ENCODE measurements at regions not wholly inside any gene's neighbourhood (a gene's known extent, or its start where the extent isn't known, plus 50 kb on each side); places are given as distances from the start of the nearest gene placed in this dataset.

DNA sequence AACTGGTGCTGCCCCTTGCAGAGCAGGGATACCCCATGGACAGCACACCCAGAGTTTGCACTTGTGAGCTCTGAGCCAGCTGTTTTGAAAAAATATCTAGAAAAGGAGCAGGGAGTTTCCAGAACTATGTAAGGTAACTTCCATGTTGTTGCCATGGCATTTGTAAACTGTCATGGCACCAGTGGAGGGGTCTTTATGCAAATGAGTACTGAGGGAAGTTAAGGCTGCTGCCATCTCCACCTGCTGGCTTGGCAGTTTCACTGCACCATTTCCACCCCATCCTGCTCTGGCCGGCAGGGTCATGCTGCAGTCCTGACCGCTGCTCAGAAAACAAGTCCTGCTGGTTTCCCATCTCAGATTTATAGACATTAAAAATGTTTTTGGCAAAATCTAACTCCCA, 52.3 kb upstream of the SNTG2 start:
- DNase-seq = no peak

DNA sequence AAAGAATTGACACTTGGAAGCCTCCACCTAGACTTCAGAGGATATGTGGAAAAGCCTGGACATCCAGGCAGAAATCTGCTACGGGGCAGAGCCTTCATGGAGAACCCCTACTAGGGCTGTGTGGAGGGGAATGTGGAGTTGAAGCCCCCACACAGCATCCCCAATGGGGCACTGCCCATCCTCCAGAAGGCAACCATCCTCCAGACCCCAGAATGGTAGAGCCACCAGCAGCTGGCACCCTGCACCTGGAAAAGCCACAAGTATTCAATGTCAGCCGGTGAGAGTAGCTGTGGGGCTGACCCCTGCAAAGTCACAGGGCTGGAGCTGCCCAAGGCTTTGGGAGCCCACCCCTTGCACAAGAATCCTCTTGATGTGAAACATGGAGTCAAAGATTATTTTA, 53.6 kb upstream of the SNTG2 start:
- no peak for DNase-seq

DNA sequence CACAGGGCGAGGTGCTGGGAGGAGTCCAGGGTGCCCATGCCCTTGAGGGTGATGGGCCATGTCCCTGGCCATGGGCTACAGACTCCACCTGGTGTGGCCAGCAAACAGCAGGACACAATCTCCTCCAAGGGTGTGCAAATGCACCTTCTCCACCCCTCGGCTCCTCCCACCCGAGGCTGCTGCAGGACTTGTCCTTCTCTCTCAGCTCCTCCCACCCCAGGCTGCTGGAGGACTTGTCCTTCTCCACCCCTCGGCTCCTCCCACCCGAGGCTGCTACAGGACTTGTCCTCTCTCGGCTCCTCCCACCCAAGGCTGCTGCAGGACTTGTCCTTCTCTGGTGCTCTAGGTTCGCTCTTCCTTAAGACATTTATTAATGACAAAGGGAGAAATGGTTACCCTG, 57.3 kb upstream of the SNTG2 start:
- no peak for DNase-seq

DNA sequence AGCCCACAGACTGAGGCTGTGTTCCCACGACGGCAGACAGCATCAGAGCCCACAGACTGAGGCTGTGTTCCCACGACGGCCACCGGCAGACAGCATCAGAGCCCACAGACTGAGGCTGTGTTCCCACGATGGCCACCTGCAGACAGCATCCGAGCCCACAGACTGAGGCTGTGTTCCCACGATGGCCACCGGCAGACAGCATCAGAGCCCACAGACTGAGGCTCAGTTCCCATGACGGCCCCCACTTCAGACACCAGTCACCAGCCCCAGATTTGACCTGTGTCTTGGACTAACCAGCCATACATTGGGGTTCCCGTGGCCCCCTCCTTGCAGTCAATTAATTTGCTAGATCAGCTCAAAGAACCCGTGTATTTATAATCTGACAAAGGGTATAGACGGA, 57.8 kb upstream of the SNTG2 start:
- DNase-seq = no peak

DNA sequence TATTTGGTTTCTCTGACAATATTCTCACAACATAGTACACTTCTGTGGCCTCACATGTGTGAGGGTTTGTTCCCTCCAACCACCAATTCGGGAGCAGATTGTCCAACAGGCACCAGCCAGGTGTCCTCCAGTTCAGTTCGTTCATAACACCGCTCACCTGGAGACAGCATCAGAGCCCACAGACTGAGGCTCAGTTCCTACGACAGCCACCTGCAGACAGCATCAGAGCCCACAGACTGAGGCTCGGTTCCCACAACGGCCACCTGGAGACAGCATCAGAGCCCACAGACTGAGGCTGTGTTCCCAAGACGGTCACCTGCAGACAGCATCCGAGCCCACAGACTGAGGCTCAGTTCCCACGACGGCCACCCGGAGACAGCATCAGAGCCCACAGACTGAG, 58.2 kb upstream of the SNTG2 start:
- no peak for DNase-seq

DNA sequence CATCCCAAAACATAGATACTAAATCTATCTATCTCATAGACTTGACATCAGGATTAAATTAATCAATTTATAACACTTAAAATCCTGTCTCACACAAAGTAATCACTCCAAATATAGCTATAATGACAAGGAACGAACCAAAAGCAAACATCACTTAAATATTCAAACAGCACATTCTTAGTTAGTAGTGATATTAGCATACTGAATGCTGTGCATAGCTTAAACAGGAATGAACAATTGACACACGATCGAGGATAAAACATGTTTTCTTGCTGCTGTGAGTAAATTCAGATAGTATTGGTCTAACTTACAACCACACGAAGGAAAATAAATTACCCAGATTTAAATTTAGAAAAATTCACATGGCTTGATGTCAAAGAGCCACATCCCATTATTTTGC, 58.9 kb upstream of the SNTG2 start:
- no peak for DNase-seq

DNA sequence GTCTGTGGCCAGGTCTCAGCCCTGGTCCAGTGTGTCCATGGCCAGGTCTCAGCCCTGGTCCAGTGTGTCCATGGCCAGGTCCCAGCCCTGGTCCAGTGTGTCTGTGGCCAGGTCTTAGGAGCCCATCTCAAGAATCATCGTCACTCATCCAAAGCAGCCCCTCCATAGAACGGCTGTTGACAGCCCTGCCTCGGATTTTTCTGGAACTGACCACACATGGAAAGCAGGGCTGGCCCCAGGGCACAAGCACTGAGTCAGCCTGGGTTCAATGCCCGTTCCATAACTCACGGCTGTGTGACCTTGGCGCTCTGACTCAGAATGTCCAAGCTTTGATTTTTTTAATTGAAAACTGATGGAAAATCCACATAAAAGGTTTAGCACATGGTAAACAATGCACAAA, 59.9 kb upstream of the SNTG2 start:
- no peak for DNase-seq

DNA sequence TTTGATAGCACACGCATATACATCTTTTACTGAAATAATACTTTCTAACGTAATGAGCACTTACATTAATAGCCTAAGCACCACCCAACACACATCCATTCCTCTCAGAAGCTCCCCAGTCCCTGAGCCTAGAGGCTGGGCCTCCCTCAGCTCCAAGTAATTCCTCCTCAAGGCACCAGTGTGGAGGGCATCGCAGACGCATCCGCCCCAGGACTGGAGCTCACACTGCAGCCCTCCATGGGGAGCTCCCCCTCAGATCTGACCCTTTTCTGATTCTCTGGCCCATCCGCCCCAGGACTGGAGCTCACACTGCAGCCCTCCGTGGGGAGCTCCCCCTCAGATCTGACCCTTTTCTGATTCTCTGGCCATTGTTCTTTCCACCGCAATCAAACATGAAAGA, 60.4 kb upstream of the SNTG2 start:
- DNase-seq = no peak

DNA sequence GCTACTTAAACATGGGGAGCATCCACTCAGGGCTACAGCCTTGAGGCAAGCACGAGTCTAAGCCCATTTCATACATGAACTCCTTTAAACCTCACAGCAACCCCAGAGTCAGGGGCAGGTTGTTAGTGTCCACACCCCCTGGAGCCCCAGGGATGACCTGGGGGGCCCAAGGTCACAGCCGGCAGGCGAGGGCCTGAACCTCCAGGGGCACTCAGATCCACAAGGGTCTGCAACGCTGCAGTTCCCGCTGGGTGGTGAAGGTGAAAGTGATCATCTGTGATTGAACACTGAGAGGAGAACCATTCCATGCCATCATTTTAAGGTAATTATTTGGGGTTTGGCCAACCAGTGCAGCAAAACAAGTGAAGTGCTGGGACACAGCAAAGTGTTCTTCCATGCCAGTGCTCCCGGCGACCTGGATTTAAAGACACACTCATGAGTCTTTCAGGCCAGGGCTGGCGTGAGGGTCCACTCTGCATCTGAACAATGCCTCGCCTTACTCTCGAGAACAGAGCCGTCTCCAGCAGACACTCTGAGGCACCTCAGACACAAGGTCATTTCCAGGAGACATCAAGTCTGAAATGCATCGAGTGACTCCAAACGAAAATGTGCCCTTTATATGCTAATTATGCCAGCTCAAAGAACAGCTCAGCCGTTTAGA, 61.6 kb upstream of the SNTG2 start:
- no peak for DNase-seq

DNA sequence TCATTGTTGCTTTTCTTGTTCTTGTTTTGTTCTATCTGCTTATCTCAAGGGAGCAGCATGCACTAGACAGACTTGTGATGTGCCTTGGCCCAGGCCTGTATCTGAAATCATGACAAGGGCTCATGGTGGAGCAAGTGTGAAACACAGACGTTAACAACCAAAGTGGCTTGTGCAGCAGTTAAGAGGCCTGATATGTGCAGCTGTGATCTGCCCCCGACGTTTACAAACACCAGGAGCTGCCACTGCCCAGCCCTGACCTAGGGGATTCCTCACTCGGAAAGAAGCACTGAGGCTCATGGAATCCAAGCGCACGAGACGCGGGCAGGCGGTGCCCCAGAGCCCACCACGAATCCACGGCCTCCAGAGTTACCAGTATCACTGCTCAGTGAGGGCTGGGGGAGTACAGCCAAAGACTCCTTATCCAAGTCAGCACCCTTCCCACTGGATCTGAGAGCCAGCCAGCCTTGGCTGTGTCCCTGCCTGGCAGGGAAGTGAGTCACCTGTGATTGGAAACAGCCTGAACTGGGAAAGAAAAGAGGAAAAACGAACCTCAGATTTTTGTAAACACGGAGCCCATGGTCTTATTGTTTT, 62.3 kb upstream of the SNTG2 start:
- DNase-seq = no peak

DNA sequence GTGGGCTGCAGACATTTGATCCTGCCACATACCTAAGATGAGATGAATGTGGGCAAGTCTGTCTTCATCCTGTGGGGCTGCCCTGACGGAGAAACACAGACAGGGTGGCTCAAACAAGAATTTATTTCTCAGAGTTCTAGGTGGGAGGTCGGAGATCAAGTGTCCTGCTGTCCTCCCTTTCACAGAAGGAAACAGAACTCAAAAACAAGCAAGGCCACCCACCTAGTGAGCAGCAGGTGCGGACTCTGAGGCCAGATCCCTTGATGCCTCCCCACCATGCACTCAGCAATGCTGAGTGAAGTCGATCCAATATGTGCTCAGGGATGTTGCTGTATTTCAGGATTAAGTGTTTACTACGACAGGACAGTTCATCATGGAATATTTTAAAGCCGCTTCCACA, 63.0 kb upstream of the SNTG2 start:
- DNase-seq = no peak

DNA sequence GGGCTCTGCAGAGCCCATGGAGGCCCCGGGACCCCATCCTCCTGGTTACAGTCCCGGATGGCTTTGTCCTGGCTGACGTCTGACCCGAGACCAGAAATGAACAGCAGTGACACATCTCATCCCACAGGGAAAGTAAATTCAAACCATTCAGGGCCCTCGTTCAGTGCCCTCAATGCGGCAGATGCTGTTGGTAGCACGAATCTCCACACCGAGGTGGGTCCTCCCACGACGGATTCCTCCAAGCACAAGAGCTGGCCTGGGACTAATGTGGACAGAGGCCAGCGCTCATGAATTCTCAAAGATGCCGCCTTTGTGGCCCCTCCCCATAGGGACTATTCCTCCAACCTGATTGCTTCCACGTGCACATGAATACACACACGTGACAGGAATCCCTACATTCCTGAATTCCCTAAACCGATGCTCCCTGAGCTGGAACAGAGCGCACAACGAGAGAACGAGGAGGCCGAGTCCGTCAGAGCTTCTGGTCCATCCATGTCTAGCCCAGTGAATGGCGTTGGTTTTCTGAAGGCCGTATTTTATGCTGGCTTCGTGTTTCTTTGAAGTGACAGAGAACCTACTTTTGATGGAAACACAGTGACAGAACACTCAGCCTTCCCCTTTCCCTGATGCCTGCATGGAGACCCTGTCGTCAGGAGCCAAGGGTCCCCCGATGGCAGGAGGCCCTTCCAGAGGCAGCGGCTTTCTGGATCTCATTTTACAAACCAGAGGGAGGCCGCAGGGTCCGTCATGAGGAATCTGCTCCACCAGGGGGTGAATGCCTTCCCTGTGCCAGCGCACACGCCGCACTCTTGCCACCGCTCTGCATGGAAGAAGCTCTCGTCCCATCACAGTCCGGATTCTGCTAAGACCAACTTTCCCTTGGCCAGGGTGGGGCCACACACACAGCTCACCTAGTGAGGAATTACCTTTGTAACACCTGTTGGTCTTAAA, 64.3 kb upstream of the SNTG2 start:
- DNase-seq = no peak

DNA sequence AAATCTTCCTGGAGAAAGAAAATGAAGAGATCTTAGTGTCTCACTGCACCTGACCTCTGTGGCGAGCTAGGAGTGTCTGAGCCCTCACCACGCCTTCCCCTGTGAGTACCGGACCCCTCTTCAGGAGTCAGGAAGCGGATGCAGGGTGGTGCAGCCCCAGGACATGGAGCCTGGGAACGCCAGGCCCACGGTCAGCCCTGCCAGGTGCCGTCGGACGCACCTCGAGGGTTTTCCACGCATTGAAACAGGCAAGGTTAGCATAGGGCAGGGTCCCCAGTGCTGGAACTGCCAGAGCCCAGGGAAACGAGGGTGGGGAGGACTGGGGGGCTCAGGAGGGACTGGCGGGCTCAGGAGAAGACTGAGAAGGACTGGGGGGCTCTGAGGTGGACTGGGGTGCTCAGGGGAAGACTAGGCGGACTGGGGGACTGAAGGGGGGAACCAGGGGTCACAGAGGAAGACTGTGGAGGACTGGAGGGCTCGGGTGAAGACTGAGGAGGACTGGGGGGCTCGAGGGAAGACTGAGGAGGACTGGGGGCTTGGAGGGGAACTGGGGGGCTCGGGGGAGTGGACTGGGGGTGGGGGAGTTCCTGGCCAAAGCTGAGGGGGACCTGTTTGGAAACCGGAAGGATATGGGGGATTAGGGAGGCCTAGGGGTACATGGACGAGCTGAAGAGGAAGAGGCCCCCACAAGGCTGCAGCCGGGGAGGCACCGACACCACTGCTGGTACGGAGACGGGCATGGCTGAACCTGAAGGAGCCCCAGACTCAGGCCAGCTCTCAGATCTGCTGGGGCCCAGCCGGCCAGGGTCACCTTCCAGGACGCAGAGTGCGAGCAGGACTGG, 65.2 kb upstream of the SNTG2 start:
- DNase-seq = no peak

DNA sequence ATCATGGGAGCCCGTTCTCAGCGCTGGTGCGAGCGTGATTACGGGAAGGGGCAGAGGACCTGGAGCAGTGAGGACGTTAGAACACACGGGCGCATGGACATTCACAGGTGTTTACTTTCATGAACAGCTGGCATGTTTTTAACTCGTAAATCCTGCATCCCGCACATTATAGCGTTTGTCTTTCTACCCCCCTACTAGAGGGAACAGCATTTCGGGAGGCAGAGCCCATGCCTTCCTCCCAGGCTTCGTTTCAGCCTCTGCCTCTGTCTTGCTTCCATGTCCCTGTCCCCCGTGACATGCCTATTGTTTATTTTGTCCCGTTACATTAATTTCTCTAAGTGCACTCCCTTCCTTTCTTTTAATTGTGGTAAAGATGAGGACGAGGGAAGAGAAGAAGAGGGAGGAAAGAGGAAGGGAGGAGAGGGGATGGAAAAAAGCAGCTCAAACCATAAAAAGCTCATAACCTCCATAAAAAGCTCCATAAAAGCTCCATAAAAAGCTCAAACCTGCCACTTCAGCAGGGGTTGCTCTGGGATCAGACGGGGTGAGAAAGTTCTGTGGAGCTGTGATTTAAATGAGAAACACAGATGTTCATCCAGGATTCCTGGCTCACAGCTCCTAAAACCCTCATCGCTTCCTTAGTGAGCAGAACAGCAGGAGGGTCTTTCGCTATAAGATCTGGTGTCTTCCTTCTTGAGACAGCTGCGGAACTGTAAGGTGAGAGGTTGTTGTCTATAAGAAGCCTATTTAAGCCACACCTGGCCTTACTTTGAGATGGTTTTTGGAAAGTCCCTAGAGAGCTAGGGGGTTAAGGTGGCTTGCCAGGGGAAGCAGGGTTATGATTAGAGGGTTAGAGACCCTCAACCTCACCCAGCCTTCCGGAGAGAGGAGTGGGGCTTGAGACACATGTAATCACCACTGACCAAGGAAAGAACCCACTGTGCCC, 66.6 kb upstream of the SNTG2 start:
- DNase-seq = no peak

DNA sequence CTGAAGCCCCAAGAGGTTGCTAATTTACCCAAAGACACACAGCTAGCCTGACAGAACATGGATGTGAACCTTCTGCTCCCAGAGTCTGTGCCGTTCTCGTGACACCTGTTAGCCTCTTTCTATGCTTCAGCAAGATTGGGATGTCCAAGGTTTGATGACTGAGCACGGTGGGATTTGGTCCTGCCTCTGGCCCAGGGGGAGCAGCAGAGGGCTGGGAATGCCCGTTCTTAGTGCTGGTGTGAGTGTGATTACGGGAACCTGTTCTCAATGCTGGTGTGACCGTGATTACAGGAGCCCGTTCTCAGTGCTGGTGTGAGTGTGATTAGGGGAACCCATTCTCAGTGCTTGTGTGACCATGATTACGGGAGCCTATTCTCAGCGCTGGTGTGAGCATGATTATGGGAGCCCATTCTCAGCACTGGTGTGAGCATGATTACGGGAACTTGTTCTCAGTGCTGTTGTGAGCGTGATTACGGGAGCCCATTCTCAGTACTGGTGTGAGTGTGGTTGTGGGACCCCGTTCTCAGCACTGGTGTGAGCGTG, 67.3 kb upstream of the SNTG2 start:
- DNase-seq = no peak

DNA sequence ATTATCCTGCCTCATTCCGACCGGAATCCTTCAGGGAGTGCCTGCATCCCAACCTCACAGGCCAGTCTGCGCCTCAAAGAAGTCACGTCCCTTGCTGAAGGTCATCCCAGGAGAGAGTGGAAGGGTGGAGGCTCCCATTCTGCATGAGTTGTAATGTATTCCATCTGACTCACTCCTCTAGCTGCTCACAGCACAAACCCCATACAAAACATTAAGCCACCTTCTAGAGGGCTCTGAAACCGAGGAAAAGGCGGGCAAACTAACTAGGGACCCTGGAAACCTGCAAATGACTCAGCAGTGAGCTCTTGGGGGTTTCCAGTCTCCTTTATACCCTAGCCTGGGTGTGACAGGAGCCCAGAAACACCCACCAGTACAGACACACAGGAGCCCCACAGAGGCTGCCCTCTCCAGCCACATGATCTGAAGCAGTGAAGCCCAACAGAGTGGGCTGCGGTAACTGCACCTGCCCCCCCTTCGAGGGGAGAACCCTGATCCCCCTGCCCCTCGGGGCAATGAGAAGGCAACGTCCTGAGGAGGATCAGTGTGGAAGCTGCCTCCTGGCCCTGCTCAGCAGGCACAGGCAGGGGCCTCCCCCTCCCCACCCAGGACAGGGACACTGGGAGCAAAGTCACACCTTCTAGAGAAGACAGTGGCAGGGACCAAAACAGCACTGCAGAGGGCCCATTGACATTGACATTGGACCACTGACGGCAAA, 69.3 kb upstream of the SNTG2 start:
- no peak for DNase-seq

DNA sequence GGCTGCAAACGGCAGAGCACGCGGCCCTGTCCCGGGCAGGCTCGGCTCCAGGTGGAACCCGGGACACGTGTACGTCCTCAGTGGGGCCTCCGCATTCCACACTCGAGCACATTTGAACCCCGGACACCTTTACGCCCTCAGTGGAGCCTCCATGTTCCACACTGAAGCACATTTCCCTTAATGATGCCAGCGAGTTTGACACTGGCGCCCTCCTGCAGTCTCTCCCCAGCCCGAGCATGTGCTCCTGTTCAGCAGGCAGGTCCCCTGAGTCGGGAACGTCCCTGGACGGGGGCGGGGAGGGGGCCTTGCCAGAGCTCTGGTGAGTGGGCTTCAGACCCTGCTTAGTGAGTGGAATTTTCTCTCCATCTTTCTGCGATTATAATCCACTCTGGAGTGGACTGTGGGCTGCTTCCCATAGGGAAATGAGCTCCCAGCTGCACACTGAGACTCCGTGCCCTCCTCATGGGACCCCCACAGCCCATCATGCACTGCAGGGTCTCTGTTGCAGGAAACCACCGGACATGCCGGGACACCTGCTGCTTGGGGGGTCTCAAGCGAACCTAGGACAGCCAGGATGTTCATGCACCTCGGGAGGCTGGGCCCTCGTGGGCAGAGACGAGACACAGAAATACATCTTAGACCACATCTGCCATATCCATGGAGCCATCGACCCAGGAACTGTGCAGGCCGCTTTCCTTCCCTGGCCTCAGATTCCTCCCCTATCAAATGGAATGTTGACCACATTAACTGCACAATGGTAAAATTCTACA, 70.3 kb upstream of the SNTG2 start:
- DNase-seq = no peak

DNA sequence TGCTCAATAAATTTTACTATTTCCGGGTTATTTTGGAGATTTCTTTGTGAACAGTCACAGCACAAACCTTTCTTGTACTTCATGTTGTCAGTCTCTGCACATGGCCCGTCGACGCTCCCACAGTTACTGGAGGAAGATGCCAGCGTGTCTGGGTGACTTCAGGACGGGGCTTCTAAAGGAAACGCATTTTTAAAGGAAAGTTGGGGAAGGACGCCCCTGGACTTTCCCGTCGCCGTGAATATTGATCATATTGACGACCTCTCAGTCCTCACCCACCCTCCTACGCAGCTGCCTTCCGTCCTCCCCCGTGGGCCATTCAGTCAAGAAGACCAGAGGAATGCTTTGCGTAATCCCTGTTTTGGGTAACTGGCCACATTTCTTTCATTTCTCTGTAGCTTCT, 71.1 kb upstream of the SNTG2 start:
- no peak for DNase-seq

DNA sequence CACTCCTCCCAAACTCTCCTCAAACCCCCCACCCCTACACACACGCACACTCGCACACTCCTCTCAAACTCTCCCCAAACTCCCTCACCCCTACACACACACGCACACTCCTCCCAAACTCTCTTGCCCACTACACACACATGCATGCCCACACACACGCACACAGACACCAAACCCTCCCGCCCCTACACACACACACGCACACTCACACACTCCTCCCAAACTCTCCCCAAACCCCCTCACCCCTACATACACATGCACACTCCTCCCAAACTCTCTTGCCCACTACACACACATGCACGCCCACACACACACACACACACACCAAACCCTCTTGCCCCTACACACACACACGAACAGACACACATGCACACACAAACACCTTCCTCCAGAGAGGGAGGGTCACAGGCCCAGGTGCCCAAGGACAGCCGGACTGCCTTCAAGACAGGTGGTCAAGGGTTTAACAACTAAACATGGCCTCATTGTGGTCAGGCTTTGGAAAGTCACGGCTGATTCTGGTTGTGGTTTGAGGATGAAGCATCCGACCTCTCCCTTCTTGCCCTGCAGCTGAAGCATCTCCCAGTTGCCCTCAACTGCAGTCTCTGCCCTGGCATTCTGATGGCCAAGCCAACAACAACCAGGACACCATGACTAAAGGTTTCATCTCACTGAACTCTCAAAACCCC, 72.3 kb upstream of the SNTG2 start:
- DNase-seq = no peak

DNA sequence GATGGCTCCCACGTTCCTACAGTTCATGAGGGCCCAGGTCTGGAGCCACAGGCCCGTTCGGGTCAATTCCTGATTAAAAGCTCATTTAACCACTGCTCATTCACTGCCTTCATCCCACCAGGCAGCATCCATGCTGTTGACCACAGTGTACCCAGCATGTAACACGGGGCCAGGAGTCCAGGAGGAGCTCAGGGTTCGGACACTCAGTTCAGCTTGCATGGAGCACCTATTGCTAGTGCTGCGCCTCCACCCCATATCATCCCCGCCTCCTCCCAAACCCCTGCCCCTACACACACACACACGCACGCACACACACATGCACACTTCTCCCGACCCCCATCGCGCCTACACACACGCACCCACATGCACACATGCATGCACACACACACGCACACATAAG, 72.9 kb upstream of the SNTG2 start:
- no peak for DNase-seq
